HepG2 (cell line): ENCODE measurements at regions not wholly inside any gene's neighbourhood (a gene's known extent, or its start where the extent isn't known, plus 50 kb on each side); places are given as distances from the start of the nearest gene placed in this dataset.

ENCODE experiments used
- CREM ChIP-seq, 2 experiments: sonication (generic) in 1 of 2; formaldehyde crosslinking in 1 of 2; IDR thresholded peaks; 2 replicates each; pipeline versions ENCODE4 v1.4.0 to v1.6.1; 2016 to 2020; ENCODE audit warnings: antibody characterized with exemption in 1 of 2, mild to moderate bottlenecking in 1 of 2, missing genetic modification reagents in 1 of 2
- E2F1 ChIP-seq: sonication (generic); formaldehyde crosslinking; IDR thresholded peaks from 2 replicates; pipeline ENCODE4 v1.5.0; 2020; ENCODE audit warnings: missing genetic modification reagents
- FLYWCH1 ChIP-seq: sonication (generic); formaldehyde crosslinking; IDR thresholded peaks from 2 replicates; pipeline ENCODE4 v1.8.1; 2023; ENCODE audit warnings: mild to moderate bottlenecking, missing genetic modification reagents
- GLI4 ChIP-seq: sonication (generic); formaldehyde crosslinking; IDR thresholded peaks from 2 replicates; pipeline ENCODE4 v1.5.1; 2020; ENCODE audit warnings: missing genetic modification reagents, mild to moderate bottlenecking, moderate library complexity, borderline replicate concordance
- MIER2 ChIP-seq: IDR thresholded peaks from 2 replicates; pipeline ENCODE4 v1.6.1; 2016; ENCODE audit warnings: missing biosample characterization, missing genetic modification reagents
- SIN3B ChIP-seq: fragments of 150-350 bp; IDR thresholded peaks from 2 replicates; pipeline ENCODE4 v1.6.1; 2014; ENCODE audit warnings: low read length
- SNAPC2 ChIP-seq: sonication (generic); formaldehyde crosslinking; IDR thresholded peaks from 2 replicates; pipeline ENCODE4 v1.8.1; 2022; ENCODE audit warnings: mild to moderate bottlenecking, missing genetic modification reagents
- ZNF318 ChIP-seq: sonication (generic); formaldehyde crosslinking; IDR thresholded peaks from 2 replicates; pipeline ENCODE4 v1.4.0; 2020; ENCODE audit warnings: mild to moderate bottlenecking, missing genetic modification reagents
- ZNF354B ChIP-seq: sonication (generic); formaldehyde crosslinking; IDR thresholded peaks from 2 replicates; pipeline ENCODE4 v1.8.0; 2022; ENCODE audit warnings: mild to moderate bottlenecking, missing genetic modification reagents
- ZNF616 ChIP-seq: sonication (generic); formaldehyde crosslinking; IDR thresholded peaks from 2 replicates; pipeline ENCODE4 v1.5.0; 2020; ENCODE audit warnings: low read depth, mild to moderate bottlenecking, missing genetic modification reagents
- ZNF672 ChIP-seq: sonication (generic); formaldehyde crosslinking; IDR thresholded peaks from 2 replicates; pipeline ENCODE4 v1.8.1; 2022; ENCODE audit warnings: missing genetic modification reagents
- ZNF749 ChIP-seq: sonication (generic); formaldehyde crosslinking; IDR thresholded peaks from 2 replicates; pipeline ENCODE4 v1.8.0; 2022; ENCODE audit warnings: mild to moderate bottlenecking, missing genetic modification reagents, moderate library complexity, borderline replicate concordance
- TF ChIP-seq, protein P1 (sequence below): IDR thresholded peaks from 2 replicates; pipeline ENCODE4 v1.4.0; 2020; ENCODE audit warnings: mild to moderate bottlenecking, missing genetic modification reagents
- TF ChIP-seq, protein P2 (sequence below): sonication (generic); formaldehyde crosslinking; IDR thresholded peaks from 2 replicates; pipeline ENCODE4 v1.4.0; 2020; ENCODE audit warnings: mild to moderate bottlenecking, missing genetic modification reagents
- TF ChIP-seq, protein P3 (sequence below): sonication (generic); formaldehyde crosslinking; IDR thresholded peaks from 2 replicates; pipeline ENCODE4 v1.5.0; 2020; ENCODE audit warnings: mild to moderate bottlenecking, low read depth, missing genetic modification reagents, borderline replicate concordance

DNA sequence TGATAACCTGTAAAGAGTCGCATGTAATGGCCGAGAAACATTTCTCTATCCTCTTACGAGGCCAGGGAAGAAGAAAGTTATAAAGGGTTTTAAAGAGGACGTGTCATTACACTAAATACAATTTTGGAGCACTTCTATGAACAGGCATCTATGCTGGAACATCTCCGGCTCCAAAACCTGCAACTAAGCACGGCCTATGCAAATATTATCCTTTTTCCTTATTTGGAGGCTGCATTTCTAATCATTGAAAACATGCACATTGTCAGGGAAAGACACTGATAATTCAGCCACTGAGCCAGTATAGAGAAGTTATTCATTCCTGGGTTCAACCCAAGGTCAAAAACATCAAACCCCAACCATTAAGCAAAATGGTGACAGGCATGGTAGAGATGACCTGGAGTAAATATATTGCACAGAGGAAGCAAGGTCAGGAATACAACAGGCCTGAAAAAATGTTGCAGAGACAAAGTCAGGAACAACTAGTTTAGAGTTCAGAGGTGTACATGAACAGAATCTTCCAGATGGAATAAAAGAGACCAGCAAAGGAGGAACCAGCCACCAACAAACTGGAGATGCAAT lies 674.1 kb downstream of the NR2F1-AS1 start (continued):
- no peak for TF ChIP-seq ZNF318 (CRISPR knock-in tag)
- TF ChIP-seq, protein P1, sequence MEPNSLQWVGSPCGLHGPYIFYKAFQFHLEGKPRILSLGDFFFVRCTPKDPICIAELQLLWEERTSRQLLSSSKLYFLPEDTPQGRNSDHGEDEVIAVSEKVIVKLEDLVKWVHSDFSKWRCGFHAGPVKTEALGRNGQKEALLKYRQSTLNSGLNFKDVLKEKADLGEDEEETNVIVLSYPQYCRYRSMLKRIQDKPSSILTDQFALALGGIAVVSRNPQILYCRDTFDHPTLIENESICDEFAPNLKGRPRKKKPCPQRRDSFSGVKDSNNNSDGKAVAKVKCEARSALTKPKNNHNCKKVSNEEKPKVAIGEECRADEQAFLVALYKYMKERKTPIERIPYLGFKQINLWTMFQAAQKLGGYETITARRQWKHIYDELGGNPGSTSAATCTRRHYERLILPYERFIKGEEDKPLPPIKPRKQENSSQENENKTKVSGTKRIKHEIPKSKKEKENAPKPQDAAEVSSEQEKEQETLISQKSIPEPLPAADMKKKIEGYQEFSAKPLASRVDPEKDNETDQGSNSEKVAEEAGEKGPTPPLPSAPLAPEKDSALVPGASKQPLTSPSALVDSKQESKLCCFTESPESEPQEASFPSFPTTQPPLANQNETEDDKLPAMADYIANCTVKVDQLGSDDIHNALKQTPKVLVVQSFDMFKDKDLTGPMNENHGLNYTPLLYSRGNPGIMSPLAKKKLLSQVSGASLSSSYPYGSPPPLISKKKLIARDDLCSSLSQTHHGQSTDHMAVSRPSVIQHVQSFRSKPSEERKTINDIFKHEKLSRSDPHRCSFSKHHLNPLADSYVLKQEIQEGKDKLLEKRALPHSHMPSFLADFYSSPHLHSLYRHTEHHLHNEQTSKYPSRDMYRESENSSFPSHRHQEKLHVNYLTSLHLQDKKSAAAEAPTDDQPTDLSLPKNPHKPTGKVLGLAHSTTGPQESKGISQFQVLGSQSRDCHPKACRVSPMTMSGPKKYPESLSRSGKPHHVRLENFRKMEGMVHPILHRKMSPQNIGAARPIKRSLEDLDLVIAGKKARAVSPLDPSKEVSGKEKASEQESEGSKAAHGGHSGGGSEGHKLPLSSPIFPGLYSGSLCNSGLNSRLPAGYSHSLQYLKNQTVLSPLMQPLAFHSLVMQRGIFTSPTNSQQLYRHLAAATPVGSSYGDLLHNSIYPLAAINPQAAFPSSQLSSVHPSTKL (CRISPR knock-in tag) = peak; percentile 79
- TF ChIP-seq ZNF749 (CRISPR knock-in tag) = no peak
- TF ChIP-seq, protein P2, sequence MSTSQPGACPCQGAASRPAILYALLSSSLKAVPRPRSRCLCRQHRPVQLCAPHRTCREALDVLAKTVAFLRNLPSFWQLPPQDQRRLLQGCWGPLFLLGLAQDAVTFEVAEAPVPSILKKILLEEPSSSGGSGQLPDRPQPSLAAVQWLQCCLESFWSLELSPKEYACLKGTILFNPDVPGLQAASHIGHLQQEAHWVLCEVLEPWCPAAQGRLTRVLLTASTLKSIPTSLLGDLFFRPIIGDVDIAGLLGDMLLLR (CRISPR knock-in tag) = no peak
- no peak for TF ChIP-seq ZNF354B
- TF ChIP-seq FLYWCH1 = no peak
- TF ChIP-seq E2F1 = no peak
- TF ChIP-seq ZNF672 (CRISPR knock-in tag) = no peak
- TF ChIP-seq ZNF616 = no peak
- TF ChIP-seq CREM (IDR thresholded peaks at IDR 0.05) = 0 out of 2 replicates have a peak, but pooled peaks have one; percentile 19
- no peak for TF ChIP-seq CREM (CRISPR knock-in tag; IDR thresholded peaks at IDR 0.05)
- no peak for TF ChIP-seq SNAPC2 (CRISPR knock-in tag)
- TF ChIP-seq, protein P3, sequence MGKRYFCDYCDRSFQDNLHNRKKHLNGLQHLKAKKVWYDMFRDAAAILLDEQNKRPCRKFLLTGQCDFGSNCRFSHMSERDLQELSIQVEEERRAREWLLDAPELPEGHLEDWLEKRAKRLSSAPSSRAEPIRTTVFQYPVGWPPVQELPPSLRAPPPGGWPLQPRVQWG (CRISPR knock-in tag) = no peak
- TF ChIP-seq GLI4 (CRISPR knock-in tag) = no peak
- TF ChIP-seq MIER2 = no peak
- no peak for TF ChIP-seq SIN3B
